ENCODE measurements at regions not wholly inside any gene's neighbourhood (a gene's known extent, or its start where the extent isn't known, plus 50 kb on each side); places are given as distances from the start of the nearest gene placed in this dataset.

DNA sequence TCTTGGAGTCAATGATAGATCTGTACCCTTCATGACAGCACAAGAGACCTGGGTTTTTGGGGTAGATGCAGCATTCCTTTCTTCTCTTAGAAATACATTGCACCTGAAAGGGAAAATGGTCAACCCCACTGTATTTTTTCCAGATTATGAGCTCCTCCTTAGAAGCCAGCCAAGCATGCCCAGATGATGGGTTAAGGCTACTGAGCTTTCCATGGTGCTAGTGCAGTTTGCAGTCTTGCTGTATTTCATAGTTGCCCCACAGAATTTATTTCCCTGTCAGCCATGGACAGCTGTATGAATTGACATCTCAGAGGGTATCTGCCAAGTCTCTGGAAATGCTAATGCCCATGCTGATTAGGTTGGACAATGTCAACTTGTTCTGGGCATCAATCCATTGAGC lies 73.7 kb upstream of the H2AZ1 start:
- TF ChIP-seq, protein P1, sequence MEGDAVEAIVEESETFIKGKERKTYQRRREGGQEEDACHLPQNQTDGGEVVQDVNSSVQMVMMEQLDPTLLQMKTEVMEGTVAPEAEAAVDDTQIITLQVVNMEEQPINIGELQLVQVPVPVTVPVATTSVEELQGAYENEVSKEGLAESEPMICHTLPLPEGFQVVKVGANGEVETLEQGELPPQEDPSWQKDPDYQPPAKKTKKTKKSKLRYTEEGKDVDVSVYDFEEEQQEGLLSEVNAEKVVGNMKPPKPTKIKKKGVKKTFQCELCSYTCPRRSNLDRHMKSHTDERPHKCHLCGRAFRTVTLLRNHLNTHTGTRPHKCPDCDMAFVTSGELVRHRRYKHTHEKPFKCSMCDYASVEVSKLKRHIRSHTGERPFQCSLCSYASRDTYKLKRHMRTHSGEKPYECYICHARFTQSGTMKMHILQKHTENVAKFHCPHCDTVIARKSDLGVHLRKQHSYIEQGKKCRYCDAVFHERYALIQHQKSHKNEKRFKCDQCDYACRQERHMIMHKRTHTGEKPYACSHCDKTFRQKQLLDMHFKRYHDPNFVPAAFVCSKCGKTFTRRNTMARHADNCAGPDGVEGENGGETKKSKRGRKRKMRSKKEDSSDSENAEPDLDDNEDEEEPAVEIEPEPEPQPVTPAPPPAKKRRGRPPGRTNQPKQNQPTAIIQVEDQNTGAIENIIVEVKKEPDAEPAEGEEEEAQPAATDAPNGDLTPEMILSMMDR (IDR thresholded peaks at IDR 0.05) = no peak

DNA sequence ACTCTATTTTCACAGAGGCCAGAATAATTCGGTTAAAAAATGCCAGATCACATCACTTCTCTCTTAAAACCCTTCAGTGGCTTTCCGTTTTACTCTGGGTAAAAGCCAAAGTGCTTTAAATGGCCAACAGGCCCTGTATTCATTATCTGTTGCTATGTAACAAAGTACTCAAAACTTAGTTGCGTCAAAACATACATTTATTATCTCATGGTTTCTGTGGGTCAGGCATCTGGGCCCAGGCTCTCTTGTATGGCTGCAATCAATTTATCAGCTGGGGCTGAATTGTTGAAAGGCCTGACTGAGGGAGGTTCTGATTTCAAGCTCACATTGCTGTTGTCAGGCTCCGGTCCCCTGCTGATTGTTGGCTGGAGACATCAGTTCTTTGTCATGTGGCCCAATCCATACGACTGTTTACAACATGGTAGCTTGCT lies 72.7 kb upstream of the H2AZ1 start:
- TF ChIP-seq, protein P1 (IDR thresholded peaks at IDR 0.05) = no peak

DNA sequence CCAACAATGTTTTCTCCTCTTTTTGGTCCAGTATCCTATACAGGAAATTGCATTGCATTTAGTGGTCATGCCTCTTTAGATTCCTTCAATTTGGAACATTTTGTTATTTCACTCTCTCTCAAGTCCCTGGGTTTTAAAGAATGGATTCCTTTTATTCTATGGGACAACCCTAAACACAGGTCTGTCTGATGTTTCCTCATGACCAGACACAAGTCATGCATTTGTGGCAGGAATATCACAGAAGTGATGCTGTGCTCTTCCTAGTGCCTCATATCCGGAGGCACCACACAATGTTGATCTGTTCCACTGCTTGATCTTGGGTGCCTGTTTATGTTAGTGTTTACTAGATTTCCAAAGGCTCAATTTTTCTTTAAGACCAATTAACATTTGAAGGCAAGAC lies 69.7 kb upstream of the H2AZ1 start:
- TF ChIP-seq, protein P1 (IDR thresholded peaks at IDR 0.05) = no peak

DNA sequence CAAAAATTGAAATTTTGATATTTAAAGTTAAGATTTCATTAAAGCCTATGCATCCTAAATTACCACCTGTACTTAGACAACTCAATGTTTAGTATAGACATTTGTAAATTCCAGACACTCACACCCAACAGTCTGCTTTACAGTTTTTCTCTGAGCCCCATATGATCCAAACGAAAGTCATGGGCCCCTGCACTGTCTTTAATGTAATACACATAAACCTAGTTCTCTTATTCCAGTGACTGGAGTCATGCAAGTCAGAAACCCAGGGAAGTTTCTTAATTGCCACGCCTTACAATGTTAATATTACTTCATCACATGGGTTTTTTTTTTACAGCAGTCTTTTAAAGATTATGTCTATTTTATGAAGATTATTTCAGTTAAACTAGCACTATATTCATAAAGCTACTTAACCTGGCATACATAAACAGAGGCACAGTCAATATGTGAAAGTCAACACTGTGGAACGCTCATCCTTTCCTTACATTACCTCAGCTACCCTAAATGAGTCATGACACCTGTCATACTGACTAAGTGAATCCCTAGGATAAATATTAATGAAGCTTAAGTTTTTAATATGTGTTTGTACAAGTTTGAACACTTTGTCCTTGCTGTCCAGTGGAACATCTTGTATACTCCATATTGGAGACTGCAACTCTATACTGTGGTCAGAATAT lies 67.7 kb upstream of the H2AZ1 start:
- TF ChIP-seq, protein P1 (IDR thresholded peaks at IDR 0.05) = no peak

DNA sequence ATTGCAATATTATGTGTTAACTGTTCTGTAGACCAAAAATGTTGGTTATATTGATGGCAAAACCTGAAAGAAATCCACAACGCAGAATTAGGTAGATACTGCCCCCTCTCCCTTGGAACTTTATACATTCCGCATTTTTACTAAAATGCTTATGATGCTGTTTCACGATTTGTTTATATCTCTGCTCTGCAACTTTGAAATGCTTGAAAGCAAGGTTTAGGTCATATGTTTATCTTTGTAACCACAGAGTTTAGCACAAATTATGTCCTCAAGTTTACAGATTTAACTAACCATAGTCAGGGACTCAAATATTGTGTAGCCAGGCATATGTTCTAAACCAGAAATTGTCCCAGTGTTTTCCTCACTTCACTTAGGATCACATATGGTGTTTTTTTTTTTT lies 66.1 kb upstream of the H2AZ1 start:
- TF ChIP-seq, protein P1 (IDR thresholded peaks at IDR 0.05) = no peak

DNA sequence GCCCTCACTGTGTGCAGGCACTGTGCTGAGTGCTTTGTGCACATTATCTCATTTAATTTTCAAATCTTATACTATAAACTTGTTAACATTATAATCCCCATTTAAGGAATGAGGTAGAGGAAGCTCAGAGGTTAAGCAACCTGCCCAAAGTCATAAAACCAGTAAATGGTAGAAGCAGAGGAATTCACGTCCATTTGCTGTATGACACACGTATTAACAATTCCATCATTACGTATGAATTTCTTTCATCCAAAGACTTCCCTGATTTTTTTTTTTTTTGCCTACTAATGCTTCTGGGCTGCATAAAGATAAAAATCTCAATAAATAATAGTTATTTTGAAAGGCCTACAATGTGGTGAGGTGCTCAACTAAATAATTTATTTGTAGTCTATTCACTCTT lies 64.5 kb upstream of the H2AZ1 start:
- TF ChIP-seq, protein P1 (IDR thresholded peaks at IDR 0.05) = no peak

DNA sequence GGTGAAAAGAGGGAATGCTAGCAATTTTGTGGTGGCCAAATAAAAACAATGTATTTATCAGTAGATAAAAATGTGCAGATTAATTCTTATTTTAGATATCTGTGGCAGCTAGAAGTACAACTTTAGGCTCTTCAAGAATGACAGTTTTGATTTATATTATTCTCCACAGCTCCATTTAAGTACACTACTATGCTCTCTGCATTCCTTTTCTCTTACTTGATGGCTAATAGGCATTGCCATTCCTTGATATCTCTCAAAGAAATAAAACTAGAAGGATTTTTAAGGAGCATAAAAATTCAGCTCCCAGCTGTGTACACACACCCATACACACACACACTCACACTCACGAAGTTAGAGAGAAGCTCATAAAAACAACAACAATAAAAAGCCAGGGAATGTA lies 59.4 kb upstream of the H2AZ1 start:
- TF ChIP-seq, protein P1 (IDR thresholded peaks at IDR 0.05) = no peak

DNA sequence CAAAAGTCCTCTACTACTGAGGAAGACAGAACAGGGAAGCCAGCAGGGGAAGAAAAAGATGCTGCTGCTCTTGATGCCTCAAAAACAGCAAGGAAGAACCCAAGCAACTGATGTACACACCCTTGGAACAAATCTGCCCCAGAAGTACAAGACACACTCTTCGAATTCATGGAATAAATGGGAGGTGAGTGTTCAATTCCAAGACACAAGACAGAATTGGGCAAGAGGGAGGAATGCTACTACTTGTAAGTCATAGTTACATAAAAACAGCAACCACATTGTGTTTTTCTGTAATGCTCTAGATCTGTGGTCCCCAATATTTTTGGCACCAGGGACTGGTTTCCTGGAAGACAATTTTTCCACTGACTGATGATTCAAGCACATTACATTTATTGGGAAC lies 58.0 kb upstream of the H2AZ1 start:
- TF ChIP-seq, protein P1 (IDR thresholded peaks at IDR 0.05) = no peak
